ENCODE measurements at regions not wholly inside any gene's neighbourhood (a gene's known extent, or its start where the extent isn't known, plus 50 kb on each side); places are given as distances from the start of the nearest gene placed in this dataset.

GRCh38 chr11:116467823-116468222, 305.0 kb downstream of the BUD13 start:
- peaks cover 15% of the 10 kb centered on the region for H3K4me1 ChIP-seq (ENCODE audit: insufficient read depth)
- peaks cover 18% of the 10 kb centered on the region; the same call in 2 of the 3 replicates for H3K9me3 Mint-ChIP-seq
- H3K27ac ChIP-seq (ENCODE audit: low read depth), result no peak overlapping the region
- H3K4me3 ChIP-seq, result no peak overlapping the region
- H3K27me3 ChIP-seq (ENCODE audit: insufficient read depth), result no peaks in the 10 kb centered on the region
- H3K36me3 ChIP-seq (ENCODE audit: insufficient read depth), result no peaks in the 10 kb centered on the region
- H3K27me3 Mint-ChIP-seq (ENCODE audit: insufficient read depth, low read depth, poor library complexity), result no peaks in the 10 kb centered on the region
- H3F3A ChIP-seq (replicated peaks; ENCODE audit: low read depth), result no peaks in the 10 kb centered on the region
- no peaks in the 10 kb centered on the region for H4K20me1 ChIP-seq (replicated peaks; ENCODE audit: insufficient read depth)
- H3K36me3 Mint-ChIP-seq (ENCODE audit: low read depth), result peaks cover 13% of the 10 kb centered on the region
- H3K27ac Mint-ChIP-seq, result no peak overlapping the region
- no peaks in the 10 kb centered on the region for H3K79me2 ChIP-seq (replicated peaks; ENCODE audit: insufficient read depth)
- H3K9me2 ChIP-seq (ENCODE audit: insufficient read depth), result peaks cover 8% of the 10 kb centered on the region; the same call in 1 of the 2 replicates
- TF ChIP-seq, protein P1, sequence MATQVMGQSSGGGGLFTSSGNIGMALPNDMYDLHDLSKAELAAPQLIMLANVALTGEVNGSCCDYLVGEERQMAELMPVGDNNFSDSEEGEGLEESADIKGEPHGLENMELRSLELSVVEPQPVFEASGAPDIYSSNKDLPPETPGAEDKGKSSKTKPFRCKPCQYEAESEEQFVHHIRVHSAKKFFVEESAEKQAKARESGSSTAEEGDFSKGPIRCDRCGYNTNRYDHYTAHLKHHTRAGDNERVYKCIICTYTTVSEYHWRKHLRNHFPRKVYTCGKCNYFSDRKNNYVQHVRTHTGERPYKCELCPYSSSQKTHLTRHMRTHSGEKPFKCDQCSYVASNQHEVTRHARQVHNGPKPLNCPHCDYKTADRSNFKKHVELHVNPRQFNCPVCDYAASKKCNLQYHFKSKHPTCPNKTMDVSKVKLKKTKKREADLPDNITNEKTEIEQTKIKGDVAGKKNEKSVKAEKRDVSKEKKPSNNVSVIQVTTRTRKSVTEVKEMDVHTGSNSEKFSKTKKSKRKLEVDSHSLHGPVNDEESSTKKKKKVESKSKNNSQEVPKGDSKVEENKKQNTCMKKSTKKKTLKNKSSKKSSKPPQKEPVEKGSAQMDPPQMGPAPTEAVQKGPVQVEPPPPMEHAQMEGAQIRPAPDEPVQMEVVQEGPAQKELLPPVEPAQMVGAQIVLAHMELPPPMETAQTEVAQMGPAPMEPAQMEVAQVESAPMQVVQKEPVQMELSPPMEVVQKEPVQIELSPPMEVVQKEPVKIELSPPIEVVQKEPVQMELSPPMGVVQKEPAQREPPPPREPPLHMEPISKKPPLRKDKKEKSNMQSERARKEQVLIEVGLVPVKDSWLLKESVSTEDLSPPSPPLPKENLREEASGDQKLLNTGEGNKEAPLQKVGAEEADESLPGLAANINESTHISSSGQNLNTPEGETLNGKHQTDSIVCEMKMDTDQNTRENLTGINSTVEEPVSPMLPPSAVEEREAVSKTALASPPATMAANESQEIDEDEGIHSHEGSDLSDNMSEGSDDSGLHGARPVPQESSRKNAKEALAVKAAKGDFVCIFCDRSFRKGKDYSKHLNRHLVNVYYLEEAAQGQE (IDR thresholded peaks at IDR 0.05; ENCODE audit: unreplicated experiment), result no peak
- TF ChIP-seq EZH2 (IDR thresholded peaks at IDR 0.05; ENCODE audit: low read depth, unreplicated experiment) (no peak), ZNF114 (CRISPR knock-in tag; IDR thresholded peaks at IDR 0.05) (no peak)
- H3K4me2 ChIP-seq, result no peak overlapping the region
- H3K4me1 Mint-ChIP-seq, result peaks cover 5% of the 10 kb centered on the region
- H2AFZ ChIP-seq, result no peak overlapping the region
- H3K4me3 Mint-ChIP-seq, result no peak overlapping the region
- no peak for DNase-seq (ENCODE audit: low spot score)
- no peak for ATAC-seq

DNA sequence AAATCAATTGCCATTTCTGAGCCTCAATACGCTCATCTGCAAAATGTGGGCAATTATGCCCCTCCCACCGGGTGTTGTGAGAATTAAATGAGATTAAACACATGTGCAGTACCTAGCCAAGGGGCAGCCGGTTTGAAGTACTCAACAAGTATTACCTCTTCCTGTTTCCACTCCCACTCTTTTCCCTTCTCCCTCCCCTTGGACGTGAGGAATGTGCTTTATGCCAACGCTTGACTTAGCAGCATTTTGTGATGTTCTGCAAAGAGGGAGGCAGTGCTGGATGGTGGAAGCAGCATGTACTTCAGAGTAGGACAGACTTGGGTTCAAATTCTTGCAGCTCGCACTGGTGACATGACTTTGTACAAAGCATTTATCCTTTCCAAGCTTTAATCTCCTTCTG, 306.0 kb downstream of the BUD13 start:
- no peaks in the 10 kb centered on the region for H3K79me2 ChIP-seq (replicated peaks; ENCODE audit: insufficient read depth)
- H3K27me3 ChIP-seq (ENCODE audit: insufficient read depth), result no peaks in the 10 kb centered on the region
- H3F3A ChIP-seq (replicated peaks; ENCODE audit: low read depth), result no peaks in the 10 kb centered on the region
- Mint-ChIP-seq H3K36me3 (ENCODE audit: low read depth) (peaks cover 3% of the 10 kb centered on the region; the same call in 2 of the 3 replicates), H3K9me3 (peaks cover 8% of the 10 kb centered on the region; the same call in 2 of the 3 replicates), H3K4me3 (no peak overlapping the region), H3K27me3 (ENCODE audit: insufficient read depth, low read depth, poor library complexity) (no peaks in the 10 kb centered on the region), H3K27ac (no peak overlapping the region), H3K4me1 (peaks cover 5% of the 10 kb centered on the region)
- H3K4me2 ChIP-seq, result no peak overlapping the region
- H3K27ac ChIP-seq (ENCODE audit: low read depth), result no peak overlapping the region
- H3K4me1 ChIP-seq (ENCODE audit: insufficient read depth), result peaks cover 12% of the 10 kb centered on the region
- no peaks in the 10 kb centered on the region for H4K20me1 ChIP-seq (replicated peaks; ENCODE audit: insufficient read depth)
- peaks cover 8% of the 10 kb centered on the region; the same call in 1 of the 2 replicates for H3K9me2 ChIP-seq (ENCODE audit: insufficient read depth)
- ATAC-seq, result no peak
- DNase-seq (ENCODE audit: low spot score), result no peak
- H3K4me3 ChIP-seq, result no peak overlapping the region
- H2AFZ ChIP-seq, result no peak overlapping the region
- no peaks in the 10 kb centered on the region for H3K36me3 ChIP-seq (ENCODE audit: insufficient read depth)
- TF ChIP-seq, protein P1 (IDR thresholded peaks at IDR 0.05; ENCODE audit: unreplicated experiment), result no peak
- TF ChIP-seq, protein P2, sequence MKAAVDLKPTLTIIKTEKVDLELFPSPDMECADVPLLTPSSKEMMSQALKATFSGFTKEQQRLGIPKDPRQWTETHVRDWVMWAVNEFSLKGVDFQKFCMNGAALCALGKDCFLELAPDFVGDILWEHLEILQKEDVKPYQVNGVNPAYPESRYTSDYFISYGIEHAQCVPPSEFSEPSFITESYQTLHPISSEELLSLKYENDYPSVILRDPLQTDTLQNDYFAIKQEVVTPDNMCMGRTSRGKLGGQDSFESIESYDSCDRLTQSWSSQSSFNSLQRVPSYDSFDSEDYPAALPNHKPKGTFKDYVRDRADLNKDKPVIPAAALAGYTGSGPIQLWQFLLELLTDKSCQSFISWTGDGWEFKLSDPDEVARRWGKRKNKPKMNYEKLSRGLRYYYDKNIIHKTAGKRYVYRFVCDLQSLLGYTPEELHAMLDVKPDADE (IDR thresholded peaks at IDR 0.05), result no peak
- TF ChIP-seq EZH2phosphoT487 (IDR thresholded peaks at IDR 0.05; ENCODE audit: unreplicated experiment) (no peak), CREB1 (CRISPR knock-in tag; IDR thresholded peaks at IDR 0.05; ENCODE audit: low read depth) (no peak), CTCF (conservative IDR thresholded peaks at IDR 0.05; ENCODE audit: low read depth in 2 of 2) (no peak), POLR2AphosphoS5 (IDR thresholded peaks at IDR 0.05; ENCODE audit: low read depth) (no peak)
